ENCODE measurements at regions not wholly inside any gene's neighbourhood (a gene's known extent, or its start where the extent isn't known, plus 50 kb on each side); places are given as distances from the start of the nearest gene placed in this dataset.

DNA sequence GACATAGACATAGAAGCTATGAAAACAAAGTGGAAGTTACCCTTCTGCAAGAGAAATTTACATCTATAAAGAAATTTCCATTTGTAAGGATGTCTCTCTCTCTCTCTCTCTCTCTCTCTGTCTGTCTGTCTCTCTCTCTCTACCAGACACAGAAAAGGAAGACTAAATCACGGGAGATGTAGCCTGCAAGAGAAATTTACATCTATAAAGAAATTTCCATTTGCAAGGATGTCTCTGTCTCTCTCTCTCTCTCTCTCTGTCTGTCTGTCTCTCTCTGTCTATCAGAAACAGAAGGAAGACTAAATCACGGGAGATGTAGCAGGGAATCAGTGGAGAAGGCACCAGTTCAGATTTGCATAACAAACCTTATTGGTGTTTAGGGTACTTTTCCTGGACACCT is 65.6 kb upstream of the CTSO start:
- TF ChIP-seq, protein P1, sequence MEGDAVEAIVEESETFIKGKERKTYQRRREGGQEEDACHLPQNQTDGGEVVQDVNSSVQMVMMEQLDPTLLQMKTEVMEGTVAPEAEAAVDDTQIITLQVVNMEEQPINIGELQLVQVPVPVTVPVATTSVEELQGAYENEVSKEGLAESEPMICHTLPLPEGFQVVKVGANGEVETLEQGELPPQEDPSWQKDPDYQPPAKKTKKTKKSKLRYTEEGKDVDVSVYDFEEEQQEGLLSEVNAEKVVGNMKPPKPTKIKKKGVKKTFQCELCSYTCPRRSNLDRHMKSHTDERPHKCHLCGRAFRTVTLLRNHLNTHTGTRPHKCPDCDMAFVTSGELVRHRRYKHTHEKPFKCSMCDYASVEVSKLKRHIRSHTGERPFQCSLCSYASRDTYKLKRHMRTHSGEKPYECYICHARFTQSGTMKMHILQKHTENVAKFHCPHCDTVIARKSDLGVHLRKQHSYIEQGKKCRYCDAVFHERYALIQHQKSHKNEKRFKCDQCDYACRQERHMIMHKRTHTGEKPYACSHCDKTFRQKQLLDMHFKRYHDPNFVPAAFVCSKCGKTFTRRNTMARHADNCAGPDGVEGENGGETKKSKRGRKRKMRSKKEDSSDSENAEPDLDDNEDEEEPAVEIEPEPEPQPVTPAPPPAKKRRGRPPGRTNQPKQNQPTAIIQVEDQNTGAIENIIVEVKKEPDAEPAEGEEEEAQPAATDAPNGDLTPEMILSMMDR (IDR thresholded peaks at IDR 0.05; ENCODE audit: borderline replicate concordance, extremely low read depth, low read length, poor library complexity, severe bottlenecking), result no peak
- no peak for TF ChIP-seq EZH2 (IDR thresholded peaks at IDR 0.05; ENCODE audit: borderline replicate concordance, low read depth, low read length, severe bottlenecking)
